HepG2 (cell line): ENCODE measurements at regions not wholly inside any gene's neighbourhood (a gene's known extent, or its start where the extent isn't known, plus 50 kb on each side); places are given as distances from the start of the nearest gene placed in this dataset.

Experiments
- ATAC-seq: fragments of 200-7000 bp; cut with Tn5 transposase; 3 replicates; pipeline ENCODE4 v1.9.1; 2020; ENCODE audit warnings: mild to moderate bottlenecking, moderate library complexity
- BruUV-seq: library from RNA; stranded (reverse); fragments of 400-500 nt; replicated peaks from 2 replicates; lab custom pipeline; 2021; lab: Mats Ljungman, UMichigan
- CTCF ChIA-PET: fragments of 300-600 bp; formaldehyde crosslinking; extraction: SDS; loops from one replicate; lab custom pipeline; 2021; ENCODE audit warnings: low total read pairs, inconsistent platforms, low intra/inter-chr PET ratio; lab: Yijun Ruan, JAX
- POLR2A ChIA-PET: fragments of 350-600 bp; sonication (Branson Sonifier 250); formaldehyde crosslinking; loops from one replicate; lab custom pipeline; 2020; ENCODE audit warnings: antibody characterized with exemption, inconsistent platforms; lab: Yijun Ruan, JAX
- DNase-seq: peaks from one replicate; pipeline ENCODE4 v3.0.0-alpha.2; 2015; ENCODE audit warnings: low spot score
- FAIRE-seq: peaks from 3 replicates; lab custom pipeline; 2011; peaks lifted over from hg19 to GRCh38; lab: Jason Lieb, UNC
- H2AFZ ChIP-seq: one replicate; pipeline ENCODE4 v1.6.1; 2011; ENCODE audit warnings: low read length, inconsistent platforms
- H3K27ac ChIP-seq: fragments of 300-600 bp; 3 replicates; pipeline ENCODE4 v1.8.0; 2011; ENCODE audit warnings: mixed run types, mild to moderate bottlenecking, mixed read lengths, low read length, inconsistent platforms; ENCODE audit not compliant: insufficient read depth; ENCODE audit errors: extremely low read length
- H3K27me3 ChIP-seq, 2 experiments: fragments of 200-600 bp in 1 of 2; 2 replicates in 1 of 2; 3 replicates in 1 of 2; pipeline versions ENCODE4 v1.6.0 to v1.8.0; 2011; ENCODE audit warnings: low read length in 2 of 2, mild to moderate bottlenecking in 2 of 2, moderate library complexity in 2 of 2, inconsistent platforms in 1 of 2; ENCODE audit not compliant: insufficient read depth in 2 of 2, control insufficient read depth in 1 of 2
- H3K36me3 ChIP-seq, 2 experiments: fragments of 200-600 bp in 1 of 2; replicated peaks in 1 of 2; 2 replicates in 1 of 2; 3 replicates in 1 of 2; pipeline versions ENCODE4 v1.5.1 to v1.8.0; 2011; ENCODE audit warnings: low read length in 2 of 2, inconsistent platforms in 1 of 2; ENCODE audit not compliant: insufficient read depth in 2 of 2, control insufficient read depth in 1 of 2
- H3K4me1 ChIP-seq: 2 replicates; pipeline ENCODE4 v1.5.1; 2012; ENCODE audit warnings: low read length, inconsistent platforms; ENCODE audit not compliant: insufficient read depth
- H3K4me2 ChIP-seq: 2 replicates; pipeline ENCODE4 v1.6.0; 2011; ENCODE audit warnings: low read depth, low read length, inconsistent platforms
- H3K4me3 ChIP-seq, 3 experiments: fragments of 200-600 bp in 1 of 3; sonication (generic), shearing (Covaris generic) in 1 of 3; replicated peaks in 1 of 3; 2 replicates each; pipeline ENCODE4 v1.5.1; 2011 to 2016; ENCODE audit warnings: low read length in 3 of 3, inconsistent platforms in 2 of 3, low read depth in 2 of 3, mild to moderate bottlenecking in 2 of 3, control low read depth in 1 of 3, mixed read lengths in 1 of 3; ENCODE audit not compliant: insufficient read depth in 1 of 3
- H3K79me2 ChIP-seq: one replicate; pipeline ENCODE4 v1.6.1; 2011; ENCODE audit warnings: low read length, inconsistent platforms; ENCODE audit not compliant: insufficient read depth
- H3K9ac ChIP-seq: 2 replicates; pipeline ENCODE4 v1.6.0; 2011; ENCODE audit warnings: mild to moderate bottlenecking, low read depth, low read length, inconsistent platforms; ENCODE audit not compliant: insufficient read depth
- H3K9me3 ChIP-seq: 2 replicates; pipeline ENCODE4 v1.5.1; 2012; ENCODE audit warnings: mild to moderate bottlenecking, low read length
- H4K20me1 ChIP-seq: 2 replicates; pipeline ENCODE4 v1.6.0; 2011; ENCODE audit warnings: inconsistent platforms, mild to moderate bottlenecking, low read length, moderate library complexity; ENCODE audit not compliant: insufficient read depth
- FOXP1 ChIP-seq, 2 experiments: fragments of 450-650 bp in 1 of 2; IDR thresholded peaks; 2 replicates each; pipeline ENCODE4 v1.6.1; 2017 to 2018; ENCODE audit warnings: antibody characterized with exemption in 1 of 2
- GTF3A ChIP-seq: sonication (generic); formaldehyde crosslinking; conservative IDR thresholded peaks from 2 replicates; pipeline ENCODE4 v1.4.0; 2020; ENCODE audit warnings: mild to moderate bottlenecking, missing genetic modification reagents
- TRIM24 ChIP-seq: sonication (generic); formaldehyde crosslinking; IDR thresholded peaks from 2 replicates; pipeline ENCODE4 v1.8.0; 2022; ENCODE audit warnings: mild to moderate bottlenecking, missing genetic modification reagents
- XRCC5 ChIP-seq: fragments of 200-400 bp; formaldehyde crosslinking; optimal IDR thresholded peaks from 2 replicates; pipeline ENCODE3; 2017; ENCODE audit warnings: mild to moderate bottlenecking, low read length
- ZNF207 ChIP-seq: fragments of 450-650 bp; IDR thresholded peaks from 2 replicates; pipeline ENCODE4 v1.6.1; 2016; ENCODE audit warnings: antibody characterized with exemption, borderline replicate concordance
- ZNF7 ChIP-seq: IDR thresholded peaks from 2 replicates; pipeline ENCODE4 v1.6.1; 2016; ENCODE audit warnings: missing biosample characterization, missing genetic modification reagents
- ZNF850 ChIP-seq: sonication (generic); formaldehyde crosslinking; conservative IDR thresholded peaks from 2 replicates; pipeline ENCODE4 v1.9.0; 2021; ENCODE audit warnings: mild to moderate bottlenecking, missing genetic modification reagents
- ZSCAN29 ChIP-seq: sonication (generic); formaldehyde crosslinking; conservative IDR thresholded peaks from 2 replicates; pipeline ENCODE4 v1.4.0; 2020; ENCODE audit warnings: mild to moderate bottlenecking, missing genetic modification reagents
- WGBS: methylation state at CpG from one replicate; pipeline ENCODE4 v1.1.6; 2017; ENCODE audit warnings: low lambda C conversion rate; 5-methylcytosine and 5-hydroxymethylcytosine counted together
- in situ Hi-C: cut with HindIII; loops from 2 replicates; pipeline ENCODE4 v1.10.0; 2017; ENCODE audit warnings: low pct_unique_long_range_greater_than_20kb; ENCODE audit not compliant: extremely low pct_ligation_motif_present
- intact Hi-C: fragments of 100-400 bp; cut with micrococcal nuclease; formaldehyde crosslinking; loops from one replicate; pipeline ENCODE4 v1.10.0; 2022; ENCODE audit not compliant: unreplicated experiment
- TF ChIP-seq, protein P1 (sequence below): sonication (generic); formaldehyde crosslinking; conservative IDR thresholded peaks from 2 replicates; pipeline ENCODE4 v1.4.0; 2020; ENCODE audit warnings: missing genetic modification reagents

DNA sequence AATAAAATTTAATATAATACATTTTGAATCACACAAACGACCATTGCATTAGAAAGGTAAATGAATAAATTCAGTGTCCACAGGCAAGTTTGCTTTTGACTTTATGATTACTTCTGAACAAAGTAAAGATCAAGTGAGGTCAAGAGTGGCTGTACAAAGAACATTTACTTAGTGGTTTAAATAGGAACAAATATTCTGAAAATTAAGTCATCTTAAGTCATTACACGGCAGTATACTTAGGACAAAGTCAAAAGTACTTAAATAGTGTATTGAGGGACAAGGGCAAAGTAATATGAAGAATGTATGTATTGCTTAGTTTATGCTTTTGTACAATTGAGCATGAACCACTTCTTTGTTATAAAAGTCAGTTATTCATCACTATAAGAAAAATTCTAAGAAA lies 1511.2 kb upstream of the CDH9 start:
- Histone ChIP-seq H4K20me1 (no peaks in the 10 kb centered on the region), H3K9ac (no peak overlapping the region), H2AFZ (no peak overlapping the region), H3K4me3 (no peak overlapping the region), H3K79me2 (no peaks in the 10 kb centered on the region), H3K4me2 (no peak overlapping the region), H3K27me3 (no peaks in the 10 kb centered on the region), H3K27ac (no peak overlapping the region), H3K9me3 (0 out of 2 replicates have a peak, but pooled peaks cover 9% of the 10 kb centered on the region), H3K36me3 (no peaks in the 10 kb centered on the region), H3K4me1 (no peaks in the 10 kb centered on the region)
- WGBS: 0% methylated on average over 2 of the region's 2 CpGs
- BruUV-seq: no TSS peak
- FAIRE-seq: no peak
- no peak for DNase-seq
- POLR2A ChIA-PET: no interaction called here
- in situ Hi-C loops: no loop called here
- CTCF ChIA-PET: no interaction called here
- intact Hi-C loops: no loop called here
- ATAC-seq: no peak
- TF ChIP-seq ZNF850 (CRISPR knock-in tag) (no peak), ZNF207 (no peak), TRIM24 (CRISPR knock-in tag) (no peak), GTF3A (CRISPR knock-in tag) (no peak), XRCC5 (no peak), FOXP1 (IDR thresholded peaks at IDR 0.05) (no peak), FOXP1 (CRISPR knock-in tag; IDR thresholded peaks at IDR 0.05) (no peak)
- TF ChIP-seq, protein P1, sequence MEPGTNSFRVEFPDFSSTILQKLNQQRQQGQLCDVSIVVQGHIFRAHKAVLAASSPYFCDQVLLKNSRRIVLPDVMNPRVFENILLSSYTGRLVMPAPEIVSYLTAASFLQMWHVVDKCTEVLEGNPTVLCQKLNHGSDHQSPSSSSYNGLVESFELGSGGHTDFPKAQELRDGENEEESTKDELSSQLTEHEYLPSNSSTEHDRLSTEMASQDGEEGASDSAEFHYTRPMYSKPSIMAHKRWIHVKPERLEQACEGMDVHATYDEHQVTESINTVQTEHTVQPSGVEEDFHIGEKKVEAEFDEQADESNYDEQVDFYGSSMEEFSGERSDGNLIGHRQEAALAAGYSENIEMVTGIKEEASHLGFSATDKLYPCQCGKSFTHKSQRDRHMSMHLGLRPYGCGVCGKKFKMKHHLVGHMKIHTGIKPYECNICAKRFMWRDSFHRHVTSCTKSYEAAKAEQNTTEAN: no peak
- TF ChIP-seq, all 625 proteins: peak for 0

DNA sequence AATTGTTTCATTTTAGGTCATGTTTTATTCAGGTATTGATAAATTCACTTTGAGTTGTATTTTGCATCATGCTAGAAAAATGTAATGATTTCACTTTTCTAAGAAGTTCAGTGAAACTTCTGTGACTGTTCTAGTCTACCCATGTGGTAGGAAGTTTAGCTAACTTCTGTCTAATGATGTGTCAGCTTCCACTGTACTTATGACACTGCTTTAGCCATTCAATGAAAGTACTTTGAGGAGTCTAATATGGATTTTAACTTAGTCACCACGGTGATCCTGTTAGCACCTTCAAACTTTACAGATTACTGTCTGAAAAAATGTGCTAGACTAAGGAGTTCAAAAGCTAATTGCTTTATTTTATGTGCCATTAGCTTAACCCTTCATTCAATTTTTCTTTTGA lies 1510.5 kb upstream of the CDH9 start:
- no peaks in the 10 kb centered on the region for H3K4me1 ChIP-seq
- FAIRE-seq (no peak), DNase-seq (no peak), ATAC-seq (no peak)
- no peaks in the 10 kb centered on the region for H4K20me1 ChIP-seq
- no peak overlapping the region for H3K27ac ChIP-seq
- H2AFZ ChIP-seq: no peak overlapping the region
- intact Hi-C loops (no loop called here), in situ Hi-C loops (no loop called here)
- H3K79me2 ChIP-seq: no peaks in the 10 kb centered on the region
- no peak overlapping the region for H3K4me3 ChIP-seq
- CTCF ChIA-PET: no interaction called here
- no peak overlapping the region for H3K9ac ChIP-seq
- POLR2A ChIA-PET: no interaction called here
- no peaks in the 10 kb centered on the region for H3K36me3 ChIP-seq
- TF ChIP-seq ZSCAN29 (CRISPR knock-in tag) (no peak), ZNF7 (CRISPR knock-in tag) (no peak)
- BruUV-seq: no TSS peak
- no peaks in the 10 kb centered on the region for H3K27me3 ChIP-seq
- H3K4me2 ChIP-seq: no peak overlapping the region
- 0% methylated on average over 1 of the region's 1 CpG for WGBS
- H3K9me3 ChIP-seq: 0 out of 2 replicates have a peak, but pooled peaks cover 9% of the 10 kb centered on the region
